HG03103 (cell line): ENCODE measurements at regions not wholly inside any gene's neighbourhood (a gene's known extent, or its start where the extent isn't known, plus 50 kb on each side); places are given as distances from the start of the nearest gene placed in this dataset.

ENCODE experiments used
- ATAC-seq: cut with Tn5 transposase; IDR thresholded peaks from one replicate; pipeline ENCODE4 v1.9.1; 2021; ENCODE audit warnings: low read depth; ENCODE audit not compliant: unreplicated experiment

DNA sequence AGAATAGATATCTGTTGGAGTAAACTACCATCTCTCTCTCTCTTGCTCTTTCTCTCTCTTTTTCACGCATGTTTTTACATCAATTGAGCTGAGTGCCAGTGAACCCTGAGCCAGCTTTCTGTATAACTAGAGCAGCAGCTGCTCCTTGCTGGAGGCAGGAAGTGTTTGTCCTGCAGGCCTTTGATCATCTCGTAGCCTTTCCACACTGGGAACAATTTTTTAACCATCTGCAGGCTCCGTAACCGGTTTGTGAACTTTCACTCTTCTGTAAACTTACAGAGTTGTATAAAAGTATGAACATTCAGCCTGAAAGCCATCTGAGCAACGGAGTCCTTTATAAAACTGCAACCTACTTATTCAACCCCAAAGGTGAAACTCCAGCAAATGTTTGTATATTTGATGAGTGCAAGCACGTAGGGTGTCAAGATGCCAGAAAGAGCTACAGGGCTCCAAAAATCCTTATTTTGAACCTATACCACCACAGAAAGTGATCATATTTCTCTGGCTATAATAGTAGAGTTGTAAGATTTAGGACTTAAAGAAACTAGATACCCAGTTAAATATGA, 162.8 kb upstream of the NFE2L3 start:
- no peak for ATAC-seq

DNA sequence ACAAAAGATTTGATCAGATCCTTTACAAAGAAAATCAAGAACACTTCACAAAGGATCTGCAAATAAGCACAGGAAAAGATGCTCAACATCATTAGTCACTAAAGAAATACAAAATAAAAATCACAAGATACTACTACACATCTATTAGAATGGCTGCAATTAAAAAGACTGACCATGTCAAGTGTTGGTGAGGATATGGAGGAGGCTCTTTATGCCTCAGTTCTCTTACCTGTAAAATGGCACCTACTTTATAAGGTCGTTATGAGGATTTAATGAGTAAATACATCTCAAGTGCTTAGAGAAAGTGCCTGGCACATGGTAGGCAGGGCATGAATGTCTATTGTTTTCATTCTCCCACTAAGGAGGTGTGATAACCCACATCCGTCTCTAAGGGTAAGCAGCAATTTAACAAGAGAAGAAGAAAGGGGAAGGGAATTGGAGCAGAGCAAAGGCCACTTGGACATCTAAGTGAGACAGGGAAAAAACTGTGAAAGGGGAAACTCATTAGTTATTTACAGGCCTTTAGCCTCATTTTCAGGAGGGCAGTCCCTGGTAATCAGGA, 157.5 kb upstream of the NFE2L3 start:
- no peak for ATAC-seq

- no peak for ATAC-seq
These were observed 156.8 kb upstream of the NFE2L3 start for GRCh38 chr7:25995216-25995615.

GRCh38 chr7:25996006-25996408, 156.0 kb upstream of the NFE2L3 start:
- ATAC-seq, result no peak

DNA sequence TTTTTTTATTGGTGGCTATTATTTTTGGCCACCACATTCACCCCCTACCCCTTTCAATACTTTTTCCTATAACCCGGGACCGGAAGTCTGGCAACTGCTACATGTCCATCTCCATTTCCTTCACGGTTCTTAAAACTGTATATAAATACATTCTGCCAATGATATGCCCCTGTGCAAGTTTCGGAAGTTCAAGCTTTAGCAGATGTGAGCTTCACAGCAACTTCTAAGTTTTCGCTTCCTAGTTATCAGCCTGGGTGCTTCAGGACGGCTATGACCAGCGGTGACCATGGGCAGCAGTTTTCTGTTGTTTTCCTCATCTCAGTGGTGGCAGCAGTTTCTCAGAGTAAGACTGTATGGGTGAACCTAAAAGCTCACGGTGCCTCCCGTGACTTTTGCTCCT, 153.5 kb upstream of the NFE2L3 start:
- no peak for ATAC-seq

DNA sequence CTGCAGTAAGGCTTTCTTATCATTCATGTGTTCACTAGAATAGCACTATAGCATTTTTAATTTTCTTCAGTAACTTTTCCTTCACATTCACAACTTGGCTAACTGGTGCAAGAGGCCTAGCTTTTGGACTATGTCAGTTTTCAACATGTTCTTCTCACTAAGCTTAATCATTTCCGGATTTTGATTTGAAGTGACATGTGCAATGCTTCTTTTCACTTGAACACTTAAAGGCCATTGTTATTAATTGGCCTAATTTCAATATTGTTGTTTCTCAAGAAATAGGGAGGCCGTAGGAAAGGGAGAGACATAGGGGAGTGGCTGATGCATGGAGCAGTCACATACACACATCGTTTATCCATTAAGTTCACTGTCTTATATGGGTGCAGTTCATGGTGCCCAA, 151.2 kb upstream of the NFE2L3 start:
- no peak for ATAC-seq

- ATAC-seq, result no peak
These were observed 150.2 kb upstream of the NFE2L3 start for GRCh38 chr7:26001662-26002244.

- no peak for ATAC-seq
These were observed 146.2 kb upstream of the NFE2L3 start for GRCh38 chr7:26005683-26006410.

GRCh38 chr7:26006426-26006825, 145.6 kb upstream of the NFE2L3 start:
- no peak for ATAC-seq

DNA sequence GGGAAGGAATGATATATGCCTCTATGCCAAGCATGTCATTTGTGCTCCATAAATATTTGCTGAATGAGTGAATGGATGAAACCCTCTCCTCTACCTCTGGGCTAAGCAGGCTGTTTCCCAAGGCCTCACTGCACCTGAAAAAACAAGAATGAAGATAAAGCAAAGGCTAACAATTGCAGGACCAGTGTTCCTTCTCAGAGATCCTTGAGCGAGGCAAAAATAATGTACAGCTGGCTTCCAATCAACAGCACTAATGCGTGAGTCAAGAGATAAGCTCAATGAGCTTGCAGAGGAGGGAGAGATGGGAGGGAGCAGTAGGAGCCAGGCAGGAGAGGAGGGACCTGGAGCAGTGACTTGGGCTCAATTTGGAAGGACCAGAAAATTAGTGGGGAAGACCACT, 144.5 kb upstream of the NFE2L3 start:
- ATAC-seq, result no peak

DNA sequence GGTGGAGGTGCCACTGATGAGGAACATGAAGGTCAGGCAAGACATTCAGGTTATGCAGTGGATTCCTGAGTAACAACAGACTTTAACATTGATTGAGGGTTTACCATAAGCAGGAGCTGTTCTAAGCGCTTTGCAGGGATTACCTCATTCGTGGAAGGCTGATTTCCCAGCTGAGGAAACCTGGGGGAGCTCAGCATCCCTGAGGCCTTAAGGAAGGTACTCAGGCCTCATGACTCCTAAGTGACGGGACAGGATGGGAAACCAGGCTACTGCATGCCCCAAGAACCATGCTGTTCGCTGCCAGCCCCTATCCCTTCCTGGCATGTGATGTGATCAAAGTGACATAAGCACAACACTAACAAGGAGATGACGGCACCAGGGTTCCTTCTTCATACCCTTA, 143.6 kb upstream of the NFE2L3 start:
- ATAC-seq, result no peak

DNA sequence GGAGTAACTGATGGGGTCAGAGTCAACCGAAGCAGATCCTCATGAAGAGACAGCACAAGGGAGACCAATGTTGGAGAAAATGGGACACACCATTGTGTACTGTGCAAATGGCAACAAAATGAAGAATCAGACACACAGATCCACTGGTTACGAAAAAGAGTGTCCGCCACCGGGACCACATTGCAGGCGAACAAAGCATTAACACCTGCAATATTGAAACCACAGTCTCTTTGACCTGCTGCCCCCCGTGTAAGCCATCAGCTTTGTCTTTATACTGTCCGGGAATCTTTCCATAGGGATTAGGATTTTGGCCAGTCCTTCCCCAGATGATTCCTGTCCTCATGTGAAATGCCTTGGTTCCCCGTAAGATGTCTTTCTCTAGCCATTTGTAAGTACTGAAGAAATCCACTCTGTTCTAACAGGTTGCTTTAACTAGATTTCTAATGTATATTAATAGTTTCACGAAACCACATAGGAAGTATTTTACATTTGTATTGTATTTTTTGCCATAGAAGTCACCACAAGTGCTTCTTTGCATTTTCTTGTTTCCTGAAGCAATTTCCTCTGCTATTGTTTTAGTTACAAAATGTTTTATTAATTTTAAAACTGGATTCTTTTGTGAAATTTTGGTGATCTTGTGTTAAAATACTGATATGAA, 140.8 kb upstream of the NFE2L3 start:
- no peak for ATAC-seq

DNA sequence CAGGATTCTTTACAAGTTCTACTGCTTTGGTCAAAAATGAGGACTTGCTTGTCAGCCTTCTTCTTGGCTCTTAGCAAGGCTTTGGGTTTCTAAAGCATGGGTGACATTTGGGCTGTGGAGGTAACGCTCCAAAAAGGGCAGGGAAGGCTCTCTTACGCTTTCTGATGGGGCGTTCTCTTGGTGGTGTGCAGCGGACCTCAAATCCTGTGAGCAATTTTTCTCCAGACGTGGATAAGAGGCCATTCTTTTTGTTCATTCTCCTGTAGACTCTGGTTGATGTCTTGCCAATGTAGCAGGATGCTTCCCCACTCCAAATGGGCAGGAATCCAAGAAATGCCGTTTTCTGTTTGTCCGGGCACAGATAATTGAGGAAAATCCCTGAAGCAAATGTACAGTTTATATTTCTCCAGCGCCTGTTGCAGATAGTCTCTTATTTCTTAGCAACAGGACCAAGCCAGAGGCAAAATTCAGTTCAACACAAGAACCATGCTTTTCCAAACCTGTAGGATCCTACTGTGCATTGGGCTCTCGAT, 138.4 kb upstream of the NFE2L3 start:
- ATAC-seq, result no peak

- ATAC-seq, result no peak
These were observed 129.0 kb upstream of the NFE2L3 start for GRCh38 chr7:26022982-26023381.

- ATAC-seq, result no peak
These were observed 122.1 kb upstream of the NFE2L3 start for GRCh38 chr7:26029911-26030310.

GRCh38 chr7:26034391-26034790, 117.6 kb upstream of the NFE2L3 start:
- no peak for ATAC-seq

GRCh38 chr7:26035552-26035951, 116.4 kb upstream of the NFE2L3 start:
- ATAC-seq, result no peak

DNA sequence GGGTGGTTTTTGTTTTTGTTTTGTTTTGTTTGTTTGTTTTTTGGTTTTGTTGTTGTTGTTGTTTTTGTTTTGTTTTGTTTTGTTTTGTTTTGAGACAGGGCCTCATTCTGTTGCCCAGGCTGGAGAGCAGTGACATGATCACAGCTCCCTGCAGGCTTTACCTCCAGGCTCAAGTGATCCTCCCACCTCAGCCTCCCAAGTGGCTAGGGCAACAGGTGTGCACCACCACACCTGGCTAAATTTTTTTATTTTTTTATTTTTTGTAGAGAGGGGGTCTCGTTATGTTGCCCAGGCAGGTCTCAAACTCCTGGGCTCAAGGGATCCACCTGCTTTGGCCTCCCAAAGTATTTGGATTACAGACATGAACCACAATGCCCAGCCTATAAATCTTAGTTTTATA, 115.9 kb upstream of the NFE2L3 start:
- no peak for ATAC-seq

GRCh38 chr7:26038201-26038990, 113.6 kb upstream of the NFE2L3 start:
- no peak for ATAC-seq

DNA sequence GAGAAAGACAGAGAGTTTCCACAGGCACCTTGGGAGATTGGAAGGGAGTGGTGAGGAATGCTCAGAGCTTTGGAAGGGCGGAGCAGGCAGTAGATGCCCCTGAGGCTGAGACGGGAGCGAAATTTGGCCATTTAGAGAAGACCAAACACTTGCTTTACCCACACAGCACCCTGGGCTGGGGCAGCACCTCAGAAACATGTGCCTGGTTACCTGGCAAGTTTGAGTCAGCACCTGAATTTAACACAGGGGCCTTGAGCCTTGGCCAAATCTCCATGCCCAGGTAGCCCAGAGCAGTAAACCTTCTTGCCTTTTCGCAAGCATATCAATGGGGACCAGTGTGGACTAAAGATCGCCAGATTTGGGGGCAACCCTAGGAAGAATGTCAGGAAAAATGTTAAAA, 111.9 kb upstream of the NFE2L3 start:
- no peak for ATAC-seq
